Gastrocnemius medialis (tissue), 4 donors: ENCODE measurements at regions not wholly inside any gene's neighbourhood (a gene's known extent, or its start where the extent isn't known, plus 50 kb on each side); places are given as distances from the start of the nearest gene placed in this dataset.

ENCODE experiments used
- CTCF ChIP-seq, 5 experiments: fragments of 450-650 bp in 3 of 5; fragments of 200-600 bp in 2 of 5; sonication (generic) in 2 of 5; IDR thresholded peaks in 4 of 5; conservative IDR thresholded peaks in 1 of 5; 1 replicate in 4 of 5; 2 replicates in 1 of 5; pipeline ENCODE4 v1.5.1; 2016 to 2019; ENCODE audit warnings: antibody characterized with exemption in 5 of 5, mild to moderate bottlenecking in 3 of 5, moderate library complexity in 3 of 5
- POLR2A ChIP-seq, 2 donors: fragments of 450-650 bp; IDR thresholded peaks; one replicate each; pipeline ENCODE4 v1.6.1; 2017; ENCODE audit warnings: antibody characterized with exemption in 2 of 2, mild to moderate bottlenecking in 2 of 2, moderate library complexity in 2 of 2

- TF ChIP-seq CTCF (IDR thresholded peaks at IDR 0.05 in 4 of 5, conservative IDR thresholded peaks at IDR 0.05 in 1 of 5) (no peak), POLR2A (IDR thresholded peaks at IDR 0.05) (no peak)
Observed at GRCh38 chr2:180343528-180344345, 336.6 kb upstream of the CWC22 start.
